Left forelimb (tissue), 1 donor: ENCODE measurements at regions not wholly inside any gene's neighbourhood (a gene's known extent, or its start where the extent isn't known, plus 50 kb on each side); places are given as distances from the start of the nearest gene placed in this dataset.
A peak's percentile ranks its signal among the peaks of the same experiment; 100 is the strongest.

Source experiments
- DNase-seq: peaks from one replicate; pipeline ENCODE4 v3.0.0-alpha.2; 2018; ENCODE audit warnings: low spot score

GRCh38 chr6:170232186-170233002 is 58.5 kb downstream of the DLL1 start:
- DNase-seq, result no peak

- no peak for DNase-seq
These were observed 59.3 kb downstream of the DLL1 start for GRCh38 chr6:170231293-170232185.

GRCh38 chr6:170230520-170231292 is 60.2 kb downstream of the DLL1 start:
- DNase-seq, result no peak

GRCh38 chr6:170229851-170230519 is 60.9 kb downstream of the DLL1 start:
- no peak for DNase-seq

GRCh38 chr6:170229396-170229795 is 61.5 kb downstream of the DLL1 start:
- DNase-seq, result no peak

- no peak for DNase-seq
These were observed 62.0 kb downstream of the DLL1 start for GRCh38 chr6:170228946-170229310.

GRCh38 chr6:170227996-170228945 is 62.6 kb downstream of the DLL1 start:
- DNase-seq, result no peak

- DNase-seq, result no peak
These were observed 63.3 kb downstream of the DLL1 start for GRCh38 chr6:170227521-170227983.

- no peak for DNase-seq
These were observed 64.2 kb downstream of the DLL1 start for GRCh38 chr6:170226647-170227046.

GRCh38 chr6:170225852-170226417 is 64.9 kb downstream of the DLL1 start:
- no peak for DNase-seq

- no peak for DNase-seq
These were observed 65.9 kb downstream of the DLL1 start for GRCh38 chr6:170224694-170225660.

GRCh38 chr6:170223718-170224693 is 66.9 kb downstream of the DLL1 start:
- DNase-seq, result no peak

- no peak for DNase-seq
These were observed 68.1 kb downstream of the DLL1 start for GRCh38 chr6:170222498-170223471.

- peak; percentile 26 for DNase-seq
These were observed 69.0 kb downstream of the DLL1 start for GRCh38 chr6:170221753-170222400.

GRCh38 chr6:170221052-170221752 is 69.7 kb downstream of the DLL1 start:
- peak; percentile 36 for DNase-seq
